ENCODE measurements at regions not wholly inside any gene's neighbourhood (a gene's known extent, or its start where the extent isn't known, plus 50 kb on each side); places are given as distances from the start of the nearest gene placed in this dataset.

DNA sequence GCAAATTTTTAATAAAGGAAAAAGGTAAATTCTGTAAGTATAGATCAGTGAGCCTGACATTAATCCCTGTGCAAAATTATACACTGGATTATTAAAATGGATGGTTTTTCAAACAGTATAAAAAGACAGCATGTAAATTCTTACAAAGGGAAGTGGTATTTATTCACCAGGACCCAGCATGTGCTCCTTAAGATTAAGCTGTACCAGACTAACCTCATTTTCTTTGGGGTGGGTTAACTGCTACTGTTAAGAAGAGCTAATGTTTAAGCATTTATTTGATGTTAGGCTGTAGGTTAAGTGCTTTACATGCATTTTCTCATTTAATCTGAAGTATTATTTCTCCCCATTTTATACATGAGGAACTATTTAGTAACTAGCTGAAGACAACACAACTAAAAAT lies 60.3 kb upstream of the RFX3 start:
- TF ChIP-seq, protein P1, sequence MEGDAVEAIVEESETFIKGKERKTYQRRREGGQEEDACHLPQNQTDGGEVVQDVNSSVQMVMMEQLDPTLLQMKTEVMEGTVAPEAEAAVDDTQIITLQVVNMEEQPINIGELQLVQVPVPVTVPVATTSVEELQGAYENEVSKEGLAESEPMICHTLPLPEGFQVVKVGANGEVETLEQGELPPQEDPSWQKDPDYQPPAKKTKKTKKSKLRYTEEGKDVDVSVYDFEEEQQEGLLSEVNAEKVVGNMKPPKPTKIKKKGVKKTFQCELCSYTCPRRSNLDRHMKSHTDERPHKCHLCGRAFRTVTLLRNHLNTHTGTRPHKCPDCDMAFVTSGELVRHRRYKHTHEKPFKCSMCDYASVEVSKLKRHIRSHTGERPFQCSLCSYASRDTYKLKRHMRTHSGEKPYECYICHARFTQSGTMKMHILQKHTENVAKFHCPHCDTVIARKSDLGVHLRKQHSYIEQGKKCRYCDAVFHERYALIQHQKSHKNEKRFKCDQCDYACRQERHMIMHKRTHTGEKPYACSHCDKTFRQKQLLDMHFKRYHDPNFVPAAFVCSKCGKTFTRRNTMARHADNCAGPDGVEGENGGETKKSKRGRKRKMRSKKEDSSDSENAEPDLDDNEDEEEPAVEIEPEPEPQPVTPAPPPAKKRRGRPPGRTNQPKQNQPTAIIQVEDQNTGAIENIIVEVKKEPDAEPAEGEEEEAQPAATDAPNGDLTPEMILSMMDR (IDR thresholded peaks at IDR 0.05): no peak
- TF ChIP-seq POLR2AphosphoS5 (IDR thresholded peaks at IDR 0.05): no peak

Data from suprapubic skin (tissue), 3 donors.